ENCODE measurements at regions not wholly inside any gene's neighbourhood (a gene's known extent, or its start where the extent isn't known, plus 50 kb on each side); places are given as distances from the start of the nearest gene placed in this dataset.
"Not testable (repeated sequence)": the region's sequence is repeated elsewhere in the genome, so short reads cannot be mapped to it uniquely, and the experiment has no call there.

DNA sequence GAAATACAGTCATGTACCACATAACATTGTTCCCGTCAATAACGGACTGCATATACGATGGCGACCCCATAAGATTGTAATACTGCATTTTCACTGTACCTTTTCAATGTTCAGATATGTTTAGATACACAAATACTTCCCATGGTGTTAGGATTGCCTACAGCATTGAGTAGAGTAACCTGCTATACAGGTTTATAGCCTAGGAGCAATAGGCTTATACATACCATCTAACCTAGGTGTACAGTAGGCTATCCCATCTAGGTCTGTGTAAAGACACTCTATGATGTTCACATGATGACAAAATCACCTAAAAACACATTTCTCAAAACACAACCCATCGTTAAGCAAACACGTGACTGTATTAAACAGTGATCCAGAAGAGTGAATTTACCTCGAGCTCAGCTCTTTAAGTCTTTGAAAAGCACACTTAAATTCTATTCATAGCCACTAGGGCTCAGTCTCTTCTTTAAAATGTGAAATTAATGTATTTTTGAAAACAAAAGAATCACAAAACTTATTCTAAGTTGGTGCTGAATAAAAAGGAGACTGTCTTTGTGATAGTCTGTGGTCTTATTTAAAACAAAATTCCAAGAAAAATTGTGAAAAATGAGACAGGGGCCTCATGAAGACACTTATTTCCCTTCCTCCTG, 239.1 kb upstream of the ARID2 start:
- no peak for DNase-seq (ENCODE audit: low read depth)

DNA sequence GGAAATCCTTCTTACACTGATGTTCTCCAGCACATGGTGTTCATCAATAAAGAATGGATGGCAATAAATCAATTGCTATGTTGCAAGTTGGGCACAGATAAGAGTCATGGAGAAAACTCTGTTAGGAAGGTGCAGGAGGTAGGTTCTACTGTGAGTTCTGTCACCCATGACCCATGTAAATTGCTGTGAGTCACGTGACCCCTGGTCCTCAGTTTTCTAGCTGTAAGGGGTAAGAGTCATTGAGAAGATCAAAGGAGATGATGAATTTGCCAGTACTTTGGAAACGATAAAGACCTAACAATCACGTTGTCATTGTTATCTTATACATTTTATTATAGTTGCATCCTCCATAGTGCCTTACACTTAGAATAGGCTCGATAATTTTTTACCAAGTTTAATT, 235.2 kb upstream of the ARID2 start:
- DNase-seq (ENCODE audit: low read depth) = no peak

DNA sequence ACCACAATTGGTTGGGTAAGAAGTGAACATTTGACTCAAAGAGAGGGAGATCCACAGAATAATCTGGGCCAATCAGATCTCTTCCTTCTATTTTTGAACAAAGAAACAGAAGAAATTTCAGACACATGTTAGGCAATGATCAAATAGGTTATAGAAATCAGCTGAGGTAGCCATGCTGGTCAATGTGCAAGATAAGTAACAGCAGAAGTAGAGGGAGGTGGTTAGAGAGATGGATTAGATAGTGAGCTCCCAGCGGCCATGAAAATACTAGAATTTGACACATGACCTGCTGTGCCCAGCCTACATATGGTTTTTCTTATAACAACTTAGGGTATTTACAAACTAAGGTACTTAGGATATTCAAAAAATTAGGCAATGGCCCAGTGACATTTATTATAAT, 230.9 kb upstream of the ARID2 start:
- DNase-seq (ENCODE audit: low read depth) = no peak

DNA sequence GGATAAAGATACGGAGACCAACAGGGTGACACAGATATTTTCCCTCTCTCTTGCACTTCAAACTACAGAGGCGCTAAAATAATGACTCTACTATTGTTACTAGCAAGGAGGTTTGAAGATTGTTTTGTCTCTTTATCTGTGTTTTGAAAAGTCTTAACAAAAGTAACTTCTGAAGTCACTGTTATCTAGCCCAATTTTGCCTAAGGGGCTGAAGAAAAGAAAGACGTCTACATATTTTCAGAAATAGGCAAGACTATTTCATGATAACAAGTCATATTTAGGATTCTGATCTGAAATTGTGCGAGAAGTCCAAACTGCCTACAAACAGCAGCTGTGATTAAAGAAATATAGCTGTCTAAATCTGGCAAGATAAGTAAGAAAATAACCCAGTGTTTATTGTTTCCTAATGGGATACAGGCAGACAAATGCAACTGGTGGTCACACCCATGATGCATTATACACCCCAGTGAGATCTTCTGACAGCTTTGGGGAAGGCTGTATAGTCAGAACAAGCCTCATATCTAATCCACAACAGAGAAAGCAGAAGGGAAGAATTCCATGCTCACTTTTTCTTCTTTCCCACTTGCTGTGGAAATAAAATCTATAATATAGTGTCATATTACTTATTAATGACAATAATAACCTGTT, 226.9 kb upstream of the ARID2 start:
- no peak for DNase-seq (ENCODE audit: low read depth)

DNA sequence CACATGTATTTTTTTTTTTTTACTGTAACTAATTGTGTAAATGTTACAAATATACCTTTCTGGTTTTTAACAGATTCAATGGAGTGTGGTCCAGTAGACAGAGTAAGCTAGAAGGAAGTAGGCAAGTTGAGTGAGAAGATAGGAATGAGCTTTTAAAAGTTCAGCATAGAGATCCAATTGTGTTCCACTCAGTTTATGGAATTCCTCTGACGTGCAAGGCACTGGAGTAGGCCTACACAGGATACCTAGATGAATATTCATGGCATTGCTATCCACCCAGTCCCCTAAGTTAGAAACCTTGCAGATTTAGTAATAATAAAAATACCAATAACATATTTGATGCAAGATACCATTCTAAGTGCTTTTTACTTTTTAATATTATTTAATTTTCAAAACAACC, 225.6 kb upstream of the ARID2 start:
- no peak for DNase-seq (ENCODE audit: low read depth)

DNA sequence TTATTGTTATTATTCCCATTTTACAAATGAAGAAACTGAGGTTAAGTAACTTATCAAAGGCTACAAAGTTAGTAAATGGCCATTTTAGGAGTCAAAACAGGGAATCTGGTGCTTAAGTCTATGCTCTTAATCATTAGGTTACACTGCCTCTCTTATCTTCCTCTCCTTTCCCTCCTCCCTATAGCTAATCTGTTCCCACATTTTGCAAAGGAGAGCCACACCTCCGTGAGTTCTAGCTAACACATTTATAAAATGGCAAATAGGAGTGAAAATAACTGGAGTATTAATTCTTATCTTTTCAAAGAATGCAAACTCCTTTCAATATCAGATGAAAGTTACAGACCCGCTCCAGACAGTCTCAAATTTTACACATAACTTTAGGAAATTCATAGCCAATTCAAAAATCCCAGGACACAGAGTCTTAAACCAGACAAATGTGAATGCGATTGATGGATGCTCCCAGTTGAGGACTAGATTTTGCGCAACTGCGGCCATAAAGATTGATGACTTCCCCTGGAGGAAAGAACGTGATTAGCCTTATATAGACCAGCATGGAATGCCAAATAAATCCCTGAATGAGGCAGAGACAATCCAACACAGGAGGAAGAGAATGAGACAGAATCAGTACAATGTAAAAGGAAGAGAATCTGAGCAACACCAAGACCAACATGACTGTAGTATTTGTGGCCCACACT, 225.0 kb upstream of the ARID2 start:
- no peak for DNase-seq (ENCODE audit: low read depth)

DNA sequence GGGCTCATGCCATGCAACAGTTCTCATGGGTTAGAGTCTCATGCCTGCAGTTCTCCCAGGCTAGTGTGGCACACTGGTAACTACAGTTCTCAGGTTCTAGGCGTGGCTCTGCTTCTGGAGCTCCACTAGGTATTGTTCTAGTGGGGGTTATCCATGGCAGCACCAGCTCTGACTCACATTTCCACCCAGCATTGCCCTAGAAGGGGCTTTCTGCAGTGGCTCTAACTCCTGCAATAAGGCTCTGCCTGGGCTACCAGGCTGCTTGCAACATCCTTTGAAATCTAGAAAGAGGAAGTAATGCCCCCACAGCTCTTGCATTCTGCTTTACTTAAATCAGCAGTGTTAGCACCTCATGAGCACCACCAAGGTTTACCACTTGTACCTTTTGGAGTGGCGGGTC, 220.3 kb upstream of the ARID2 start:
- no peak for DNase-seq (ENCODE audit: low read depth)

DNA sequence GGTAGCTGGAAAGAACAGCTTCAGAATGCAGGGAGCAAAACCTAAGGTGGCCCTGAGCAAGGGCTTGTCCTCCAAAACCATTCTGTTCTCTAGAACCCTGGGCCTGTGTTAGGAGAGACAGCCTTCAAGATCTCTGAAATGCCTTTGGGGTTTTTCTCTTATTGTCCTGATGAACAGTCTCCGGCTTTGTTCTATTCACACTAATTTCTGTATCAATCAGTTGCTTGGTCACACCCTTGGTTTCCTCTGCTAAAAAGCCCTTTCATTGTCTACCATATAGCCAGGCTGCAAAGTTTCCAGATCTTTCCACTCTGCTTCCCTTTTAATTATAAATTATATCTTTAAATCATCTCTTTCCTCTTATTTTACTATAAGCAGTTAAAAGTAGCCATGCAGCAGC, 219.9 kb upstream of the ARID2 start:
- DNase-seq (ENCODE audit: low read depth) = no peak

DNA sequence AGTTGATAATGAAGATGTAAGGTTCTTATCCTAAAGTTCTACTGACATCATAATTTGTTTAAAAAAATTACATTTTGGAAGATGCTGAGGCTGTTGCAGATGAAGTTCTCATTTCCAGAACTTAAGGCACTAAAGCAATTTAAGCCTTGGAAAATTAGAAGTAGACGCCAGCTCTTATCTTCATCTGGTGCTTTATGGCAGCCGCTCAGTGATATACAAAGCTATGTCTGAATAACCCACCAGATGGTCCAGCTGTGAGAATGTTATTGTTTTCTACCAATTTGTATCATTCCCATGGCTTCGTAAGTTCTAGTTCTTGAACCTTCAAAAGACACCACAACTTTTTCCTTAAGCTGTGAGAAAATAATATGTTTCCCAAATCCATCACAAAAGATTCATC, 212.1 kb upstream of the ARID2 start:
- no peak for DNase-seq (ENCODE audit: low read depth)

DNA sequence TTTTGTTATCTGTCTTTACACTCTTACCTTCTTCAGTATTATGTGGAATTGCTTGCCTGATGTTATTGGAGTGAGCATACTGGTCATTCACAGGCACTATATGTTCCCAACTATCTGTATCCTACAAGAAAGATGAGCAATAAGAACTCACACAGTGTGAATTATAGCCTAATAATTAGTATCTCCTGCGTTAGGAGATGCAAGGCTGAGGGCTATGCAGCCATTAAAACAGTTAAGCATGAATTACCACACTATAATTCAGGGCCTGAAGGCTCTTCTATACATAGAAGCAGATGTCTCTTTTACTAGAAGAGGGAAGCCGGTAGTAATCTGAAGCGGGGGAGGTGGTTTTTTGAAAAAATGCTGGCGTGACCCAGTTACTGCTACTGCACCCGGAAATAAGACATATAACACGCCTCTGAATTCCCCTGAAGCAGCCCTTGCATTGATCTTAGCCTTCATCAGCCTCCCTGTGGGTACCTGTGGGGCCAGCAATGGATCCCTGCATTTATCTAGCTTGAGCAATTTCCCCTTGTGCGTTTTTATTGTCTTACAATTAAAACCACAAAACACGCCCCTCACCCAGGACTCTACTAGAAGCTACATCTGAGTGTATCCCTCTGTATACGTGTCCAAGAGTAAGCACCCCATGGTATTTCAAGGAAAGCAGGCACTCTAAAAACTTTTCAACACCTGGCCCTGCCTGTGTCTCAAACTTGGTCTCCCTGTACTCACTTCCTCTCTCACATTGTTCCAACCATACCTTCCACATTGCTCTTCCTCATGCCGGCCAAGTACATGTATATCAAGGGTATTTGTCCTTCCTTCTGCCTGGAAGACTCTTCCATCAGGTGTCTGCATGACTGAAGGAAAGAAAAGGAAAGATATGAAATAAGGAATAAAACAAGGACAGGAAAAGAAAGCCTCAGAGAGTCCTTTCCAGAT, 210.9 kb upstream of the ARID2 start:
- peak; percentile 8 for DNase-seq (ENCODE audit: low read depth)

DNA sequence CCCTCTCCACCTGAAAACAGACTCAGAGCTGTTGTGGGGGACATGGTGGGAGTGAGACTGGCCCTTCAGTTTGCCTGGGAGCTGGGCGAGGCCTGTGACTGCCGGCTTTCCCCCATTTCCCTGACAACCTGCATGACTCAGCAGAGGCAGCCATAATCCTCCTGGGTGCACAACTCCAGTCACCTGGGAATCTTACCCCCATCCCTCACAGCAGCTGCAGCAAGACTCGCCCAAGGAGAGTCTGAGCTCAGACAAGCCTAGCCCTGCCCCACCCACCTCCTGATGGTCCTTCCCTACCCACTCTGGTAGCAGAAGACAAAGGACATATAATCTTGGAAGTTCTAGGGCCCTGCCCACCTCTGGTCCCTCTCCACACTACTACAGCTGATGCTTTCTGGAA, 207.3 kb upstream of the ARID2 start:
- no peak for DNase-seq (ENCODE audit: low read depth)

DNA sequence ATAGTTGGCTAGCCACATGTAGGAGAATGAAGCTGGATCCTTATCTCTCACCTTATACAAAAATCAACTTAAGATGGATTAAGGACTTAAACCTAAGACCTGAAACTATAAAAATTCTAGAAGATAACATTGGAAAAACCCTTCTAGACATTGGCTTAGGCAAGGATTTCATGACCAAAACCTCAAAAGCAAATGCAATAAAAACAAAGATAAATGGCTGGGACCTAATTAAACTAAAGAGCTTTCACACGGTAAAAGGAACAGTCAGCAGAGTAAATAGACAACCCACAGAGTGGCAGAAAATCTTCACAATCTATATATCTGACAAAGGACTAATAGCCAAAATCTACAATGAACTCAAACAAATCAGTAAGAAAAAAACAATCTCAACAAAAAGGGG, 202.7 kb upstream of the ARID2 start:
- DNase-seq (ENCODE audit: low read depth) = not testable (repeated sequence)

DNA sequence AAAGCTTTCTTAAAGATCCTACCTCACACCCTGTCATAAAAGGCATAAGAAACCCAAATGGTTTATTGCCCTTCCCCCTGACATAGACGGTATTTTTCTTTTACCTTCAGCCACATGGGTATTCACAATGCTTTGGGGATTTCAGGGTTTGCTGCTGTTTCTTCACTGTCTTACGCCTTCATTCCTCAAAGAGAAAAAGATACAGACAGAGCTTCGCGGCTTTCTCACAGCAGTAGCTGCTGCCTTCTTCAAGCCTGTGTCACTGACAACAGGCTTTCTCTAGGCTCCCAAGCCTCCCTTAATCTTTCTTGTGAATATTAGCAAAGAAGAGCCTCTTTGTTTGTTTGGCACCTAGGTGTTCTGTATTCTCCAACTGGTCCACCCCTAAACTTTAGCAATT, 197.4 kb upstream of the ARID2 start:
- no peak for DNase-seq (ENCODE audit: low read depth)

DNA sequence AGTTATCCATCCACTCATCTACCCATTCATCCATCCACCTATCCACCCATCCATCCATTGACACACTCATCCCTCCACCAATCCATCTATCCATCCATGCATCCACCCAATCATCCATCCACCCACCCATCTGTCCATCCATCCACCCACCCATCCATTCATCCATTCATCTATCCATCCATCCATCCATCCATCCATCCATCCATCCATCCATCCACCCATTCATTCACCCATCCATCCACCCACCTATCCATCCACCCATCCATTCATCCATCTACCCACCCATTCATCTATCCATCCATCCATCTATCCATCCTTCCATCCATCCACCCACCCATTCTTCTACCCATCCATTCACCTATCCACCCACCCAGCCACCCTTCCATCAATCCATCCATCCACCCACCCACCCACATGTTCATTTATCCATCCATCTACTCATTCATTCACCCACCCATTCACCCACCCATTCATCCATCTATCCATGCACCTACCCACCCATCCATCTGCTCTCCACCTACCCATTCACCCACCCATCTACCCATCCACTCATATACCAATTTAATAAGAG, 193.8 kb upstream of the ARID2 start:
- no peak for DNase-seq (ENCODE audit: low read depth)

DNA sequence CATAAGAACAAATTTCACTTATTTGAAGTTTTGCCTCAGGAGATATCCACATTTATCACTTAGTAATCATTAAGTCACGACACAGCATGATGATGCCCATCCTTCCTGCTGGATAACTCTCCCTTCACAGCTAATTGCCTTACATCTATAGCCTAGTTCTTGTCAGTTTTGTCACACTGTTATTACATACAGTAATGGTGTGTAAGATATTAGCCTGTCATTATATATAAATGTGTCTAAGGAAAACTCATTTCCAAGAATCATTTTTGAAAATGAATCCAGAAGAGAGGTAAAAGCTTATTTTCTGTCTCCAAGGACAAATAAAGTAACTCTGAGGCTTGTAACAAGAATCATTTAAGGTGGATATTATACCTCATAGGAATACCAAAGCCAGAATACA, 193.2 kb upstream of the ARID2 start:
- DNase-seq (ENCODE audit: low read depth) = no peak

DNA sequence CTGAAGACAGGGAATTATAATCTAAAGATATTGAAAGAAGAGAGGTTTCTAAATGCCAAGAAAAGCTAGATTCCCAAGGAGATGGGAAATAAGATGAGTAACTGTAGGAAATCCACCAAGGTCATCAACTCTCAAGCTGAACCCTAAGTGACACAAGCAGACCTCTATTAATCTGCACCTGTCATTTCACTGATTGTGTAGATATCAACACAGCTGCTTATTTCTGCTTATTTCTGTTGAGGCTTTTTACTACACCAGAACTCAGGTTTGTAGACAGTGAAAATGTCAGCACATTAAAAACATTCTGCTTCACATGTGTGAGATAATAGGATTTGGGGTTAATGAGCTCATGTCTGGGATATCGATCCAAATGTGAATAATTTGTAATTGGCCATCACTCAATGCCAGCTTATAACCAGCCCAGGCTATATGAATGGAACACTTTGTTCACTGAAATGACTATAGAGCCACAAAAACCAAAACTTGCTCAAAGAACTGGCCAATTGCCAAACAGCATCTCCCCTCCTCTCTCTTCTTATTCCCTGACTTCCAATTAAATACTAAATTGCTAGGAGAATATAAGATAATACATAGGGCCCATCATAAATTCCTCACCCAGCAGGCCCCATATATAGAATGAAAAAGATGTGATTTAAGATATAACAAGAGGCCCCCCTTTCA, 188.7 kb upstream of the ARID2 start:
- DNase-seq (ENCODE audit: low read depth) = no peak

DNA sequence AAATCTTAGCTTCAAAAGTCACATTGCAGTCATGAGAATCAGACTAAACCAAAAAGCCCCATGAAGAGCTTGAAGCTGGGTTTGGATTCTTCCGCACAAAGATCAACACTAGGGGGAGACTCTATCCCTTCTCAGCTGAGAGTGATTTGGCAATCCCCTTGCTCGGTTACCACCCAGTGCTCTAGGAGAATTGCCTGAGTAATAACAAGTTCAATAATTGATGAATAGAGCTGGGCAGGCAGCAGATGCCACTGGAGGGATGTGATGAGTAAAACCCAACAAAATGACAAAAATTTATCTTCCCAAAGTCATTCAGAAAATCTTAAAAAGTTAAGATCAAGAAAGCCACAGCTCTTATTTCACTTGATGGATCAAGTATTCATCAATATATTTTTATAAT, 185.6 kb upstream of the ARID2 start:
- peak; percentile 13 for DNase-seq (ENCODE audit: low read depth)

DNA sequence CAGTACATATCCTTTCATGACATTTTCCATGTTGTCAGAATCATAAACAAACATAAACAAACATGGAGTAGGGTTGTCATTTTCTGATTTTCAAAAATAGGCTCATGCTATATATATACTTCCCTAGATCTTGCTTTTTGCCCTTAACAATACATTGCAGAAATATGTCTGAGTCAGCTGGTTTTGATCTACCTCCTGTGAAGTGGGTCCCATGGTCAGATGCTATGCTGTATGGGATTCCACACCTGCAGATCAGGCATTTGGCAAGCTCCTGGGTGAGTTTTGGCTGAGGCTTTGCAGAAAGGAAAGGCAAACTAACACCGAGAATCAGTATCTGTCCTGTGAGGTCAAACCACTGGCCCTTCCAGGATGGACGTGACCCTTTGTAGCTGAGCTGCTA, 183.0 kb upstream of the ARID2 start:
- DNase-seq (ENCODE audit: low read depth) = no peak

DNA sequence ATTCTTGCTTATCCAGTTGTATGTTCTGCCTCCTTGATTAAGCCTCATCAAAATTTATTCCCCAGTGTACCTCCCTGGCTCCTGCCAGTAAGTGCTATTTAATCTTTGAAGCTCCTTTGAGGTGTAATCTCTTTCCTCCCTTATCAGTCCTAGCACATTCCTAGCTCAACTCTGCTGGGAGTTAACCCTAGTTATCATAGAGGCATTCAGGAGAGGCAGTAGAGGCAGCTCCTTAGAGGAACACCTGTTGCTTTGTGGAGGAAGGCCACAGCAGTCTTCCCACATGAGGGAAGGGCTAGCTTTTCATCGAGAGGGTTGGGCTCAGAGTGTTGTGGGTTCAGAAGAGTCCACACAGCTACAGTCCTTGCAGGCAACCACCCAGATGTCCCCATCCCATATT, 182.4 kb upstream of the ARID2 start:
- DNase-seq (ENCODE audit: low read depth) = no peak

DNA sequence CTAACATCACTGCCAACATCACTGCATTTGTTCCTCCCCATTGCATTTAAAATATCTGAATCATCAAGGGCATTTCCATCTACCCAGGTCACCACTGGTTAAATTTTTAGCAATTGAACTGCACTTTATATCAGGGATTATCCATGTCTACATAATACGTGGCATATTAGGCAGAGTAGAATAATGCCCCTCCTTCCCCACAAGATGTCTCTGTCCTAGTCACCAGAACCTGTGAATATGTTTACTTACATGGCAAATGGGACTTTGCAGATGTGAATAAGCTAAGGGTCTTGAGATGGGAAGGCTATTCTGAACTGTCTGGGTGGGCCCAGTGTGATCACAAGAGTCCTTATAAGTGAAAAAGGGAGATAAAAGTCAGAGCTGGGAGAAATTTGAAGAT, 181.7 kb upstream of the ARID2 start:
- DNase-seq (ENCODE audit: low read depth) = no peak

DNA sequence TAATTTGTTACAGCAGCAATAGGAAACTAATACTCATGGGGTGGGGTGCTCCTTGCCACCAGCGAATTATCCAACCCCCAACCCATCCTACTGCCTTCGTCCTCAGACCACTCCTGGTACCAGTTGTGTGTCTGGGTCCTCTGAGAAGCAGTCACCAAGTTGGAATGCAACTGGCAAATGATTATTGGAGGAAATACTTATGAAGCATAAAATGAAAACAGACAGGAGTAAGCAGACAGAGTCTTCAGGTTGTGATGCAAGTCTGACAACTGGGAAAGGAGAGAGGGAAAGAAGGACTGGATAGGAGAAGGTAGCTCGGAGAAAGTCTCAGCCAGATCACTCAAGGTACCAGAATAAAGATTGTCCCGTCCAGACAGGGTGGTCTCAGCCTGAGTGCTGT, 181.1 kb upstream of the ARID2 start:
- DNase-seq (ENCODE audit: low read depth) = no peak

Data from activated T-cell treated with anti-CD3 and anti-CD28 coated beads for 48 hours (primary cell).